CD14-positive monocyte (primary cell): ENCODE measurements at regions not wholly inside any gene's neighbourhood (a gene's known extent, or its start where the extent isn't known, plus 50 kb on each side); places are given as distances from the start of the nearest gene placed in this dataset.

Experiments
- DNase-seq, 3 donors: peaks; one replicate each; pipeline ENCODE4 v3.0.0-alpha.2; 2011 to 2022
- H2AFZ ChIP-seq: 2 replicates; pipeline ENCODE4 v1.6.0; 2012; ENCODE audit warnings: mild to moderate bottlenecking, low read depth, low read length, inconsistent platforms; ENCODE audit not compliant: insufficient read depth, poor library complexity, severe bottlenecking
- H3K27ac ChIP-seq, 2 donors: 1 replicate in 1 of 2; 2 replicates in 1 of 2; pipeline ENCODE4 v1.5.1; 2012 to 2013; ENCODE audit warnings: low read length in 2 of 2, control low read depth in 1 of 2, inconsistent platforms in 1 of 2, low read depth in 1 of 2, mild to moderate bottlenecking in 1 of 2
- H3K27me3 ChIP-seq, 2 donors: one replicate each; pipeline versions ENCODE4 v1.6.0 to v1.6.1; 2011 to 2013; ENCODE audit warnings: low read length in 2 of 2; ENCODE audit not compliant: control insufficient read depth in 2 of 2, insufficient read depth in 2 of 2
- H3K36me3 ChIP-seq, 2 donors: replicated peaks in 1 of 2; 1 replicate in 1 of 2; 2 replicates in 1 of 2; pipeline versions ENCODE4 v1.5.1 to v1.6.1; 2012 to 2013; ENCODE audit warnings: low read length in 2 of 2, control low read depth in 1 of 2, inconsistent platforms in 1 of 2, mild to moderate bottlenecking in 1 of 2; ENCODE audit not compliant: insufficient read depth in 2 of 2, control insufficient read depth in 1 of 2
- H3K4me1 ChIP-seq, 2 donors: 1 replicate in 1 of 2; 2 replicates in 1 of 2; pipeline versions ENCODE4 v1.5.1 to v1.6.1; 2012 to 2013; ENCODE audit warnings: low read length in 2 of 2, control low read depth in 1 of 2, inconsistent platforms in 1 of 2, mild to moderate bottlenecking in 1 of 2, moderate library complexity in 1 of 2; ENCODE audit not compliant: insufficient read depth in 2 of 2, control insufficient read depth in 1 of 2
- H3K4me2 ChIP-seq: replicated peaks from 2 replicates; pipeline ENCODE3; 2012; ENCODE audit warnings: low read length, moderate library complexity, mild to moderate bottlenecking; ENCODE audit not compliant: poor library complexity, severe bottlenecking; ENCODE audit errors: extremely low read depth
- H3K4me3 ChIP-seq, 3 experiments: fragments of 200-600 bp in 1 of 3; sonication (generic) in 1 of 3; replicated peaks in 1 of 3; 1 replicate in 2 of 3; 2 replicates in 1 of 3; pipeline ENCODE4 v1.5.1; 2011 to 2013; ENCODE audit warnings: low read length in 3 of 3, mild to moderate bottlenecking in 3 of 3, control low read depth in 2 of 3, low read depth in 2 of 3, inconsistent platforms in 1 of 3, moderate library complexity in 1 of 3
- H3K79me2 ChIP-seq: 2 replicates; pipeline ENCODE4 v1.6.0; 2012; ENCODE audit warnings: mild to moderate bottlenecking, control low read depth, inconsistent platforms, low read length, moderate library complexity; ENCODE audit not compliant: insufficient read depth
- H3K9ac ChIP-seq: 2 replicates; pipeline ENCODE4 v1.6.0; 2017; ENCODE audit warnings: low read length, mild to moderate bottlenecking; ENCODE audit not compliant: insufficient read depth, poor library complexity, severe bottlenecking
- H3K9me3 ChIP-seq, 2 donors: replicated peaks in 1 of 2; 1 replicate in 1 of 2; 2 replicates in 1 of 2; pipeline versions ENCODE4 v1.5.1 to v1.6.1; 2012 to 2013; ENCODE audit warnings: low read length in 2 of 2, control low read depth in 1 of 2; ENCODE audit not compliant: control insufficient read depth in 1 of 2, insufficient read depth in 1 of 2
- H4K20me1 ChIP-seq: 2 replicates; pipeline ENCODE4 v1.6.0; 2012; ENCODE audit warnings: mild to moderate bottlenecking, low read length, control low read depth, moderate library complexity; ENCODE audit not compliant: insufficient read depth
- H3K27ac Mint-ChIP-seq, 7 donors: one replicate each; pipeline ENCODE4 v1.8.0; 2020; ENCODE audit warnings: mild to moderate bottlenecking in 7 of 7, mixed read lengths in 7 of 7, moderate library complexity in 6 of 7, inconsistent platforms in 2 of 7
- H3K27me3 Mint-ChIP-seq, 3 donors: one replicate each; pipeline ENCODE4 v1.8.0; 2021 to 2022; ENCODE audit warnings: low read depth in 3 of 3, mild to moderate bottlenecking in 3 of 3, mixed read lengths in 3 of 3, moderate library complexity in 3 of 3, inconsistent platforms in 1 of 3
- H3K36me3 Mint-ChIP-seq, 2 donors: one replicate each; pipeline ENCODE4 v1.8.0; 2020; ENCODE audit warnings: mixed read lengths in 2 of 2, inconsistent platforms in 1 of 2, mild to moderate bottlenecking in 1 of 2
- H3K4me1 Mint-ChIP-seq: one replicate; pipeline ENCODE4 v1.8.0; 2020; ENCODE audit warnings: mild to moderate bottlenecking, mixed read lengths
- H3K4me3 Mint-ChIP-seq, 2 donors: one replicate each; pipeline ENCODE4 v1.8.0; 2020; ENCODE audit warnings: mild to moderate bottlenecking in 2 of 2, mixed read lengths in 2 of 2, moderate library complexity in 1 of 2
- H3K9me3 Mint-ChIP-seq, 7 donors: one replicate each; pipeline ENCODE4 v1.8.0; 2020 to 2022; ENCODE audit warnings: mixed read lengths in 7 of 7, mild to moderate bottlenecking in 6 of 7, moderate library complexity in 6 of 7, inconsistent platforms in 2 of 7
- CTCF ChIP-seq: fragments of 200-600 bp; IDR thresholded peaks from one replicate; pipeline ENCODE4 v1.8.0; 2022; ENCODE audit warnings: antibody characterized with exemption, mild to moderate bottlenecking
- WGBS: methylation state at CpG from one replicate; pipeline ENCODE4 v1.1.5; 2013; ENCODE audit warnings: missing lambda C conversion rate; ENCODE audit not compliant: insufficient coverage; 5-methylcytosine and 5-hydroxymethylcytosine counted together
- intact Hi-C, 2 donors: fragments of 100-400 bp; cut with micrococcal nuclease; formaldehyde crosslinking; loops; one replicate each; pipeline versions ENCODE4 v1.15.0 to v1.15.1; 2023

- Histone ChIP-seq H3K36me3 (no peaks in the 10 kb centered on the region), H3K27me3 (no peaks in the 10 kb centered on the region), H3K4me2 (no peak overlapping the region), H3K4me1 (no peaks in the 10 kb centered on the region), H2AFZ (no peak overlapping the region), H3K9me3 (no peaks in the 10 kb centered on the region), H3K4me3 (no peak overlapping the region), H3K79me2 (no peaks in the 10 kb centered on the region), H3K9ac (no peak overlapping the region), H4K20me1 (no peaks in the 10 kb centered on the region), H3K27ac (no peak overlapping the region)
- H3K27me3 Mint-ChIP-seq = peaks cover 0 to 2% (median 0%) of the 10 kb centered on the region in 3 donors
- intact Hi-C loops = no loop called here
- H3K4me1 Mint-ChIP-seq = no peaks in the 10 kb centered on the region
- peak in 1 of 3 donors; percentile 0 for DNase-seq
- TF ChIP-seq CTCF = peak; percentile 58
- H3K9me3 Mint-ChIP-seq = no peaks in the 10 kb centered on the region
- no peak overlapping the region for H3K27ac Mint-ChIP-seq
- WGBS = 45% methylated on average over 2 of the region's 7 CpGs
- H3K36me3 Mint-ChIP-seq = no peaks in the 10 kb centered on the region
- no peak overlapping the region for H3K4me3 Mint-ChIP-seq
These were observed 199.5 kb upstream of the LMCD1 start for GRCh38 chr3:8301977-8302735.

GRCh38 chr3:8303466-8303865, 198.2 kb upstream of the LMCD1 start:
- no peaks in the 10 kb centered on the region for H4K20me1 ChIP-seq
- no peaks in the 10 kb centered on the region for H3K79me2 ChIP-seq
- H3K9me3 Mint-ChIP-seq = peaks cover 0 to 3% (median 0%) of the 10 kb centered on the region in 7 donors
- no peak overlapping the region for H2AFZ ChIP-seq
- no peaks in the 10 kb centered on the region for H3K4me1 ChIP-seq
- no peak overlapping the region for H3K27ac Mint-ChIP-seq
- H3K9ac ChIP-seq = no peak overlapping the region
- no CpG with 5 or more reads among the region's 1 CpG for WGBS
- H3K4me2 ChIP-seq = no peak overlapping the region
- no peak overlapping the region for H3K4me3 Mint-ChIP-seq
- TF ChIP-seq CTCF = no peak
- H3K27me3 ChIP-seq = no peaks in the 10 kb centered on the region
- H3K27ac ChIP-seq = no peak overlapping the region
- no peaks in the 10 kb centered on the region for H3K27me3 Mint-ChIP-seq
- H3K4me1 Mint-ChIP-seq = no peaks in the 10 kb centered on the region
- no peak overlapping the region for H3K4me3 ChIP-seq
- DNase-seq = no peak
- no peaks in the 10 kb centered on the region for H3K36me3 ChIP-seq
- intact Hi-C loops = no loop called here
- H3K36me3 Mint-ChIP-seq = no peaks in the 10 kb centered on the region
- no peaks in the 10 kb centered on the region for H3K9me3 ChIP-seq
